ENCODE measurements at regions not wholly inside any gene's neighbourhood (a gene's known extent, or its start where the extent isn't known, plus 50 kb on each side); places are given as distances from the start of the nearest gene placed in this dataset.

- H4K91ac ChIP-seq (ENCODE audit: insufficient read length, low read depth, low read length): no peak overlapping the region
- TF ChIP-seq CTCF (conservative IDR thresholded peaks at IDR 0.05): no peak
- H3K56ac ChIP-seq (ENCODE audit: insufficient read length, low read depth, low read length): no peak overlapping the region
- no peak overlapping the region for H3K18ac ChIP-seq (ENCODE audit: insufficient read length, low read depth, low read length)
- H3K4me2 ChIP-seq (ENCODE audit: insufficient read depth, insufficient read length, low read length): no peak overlapping the region
- H3K27me3 Mint-ChIP-seq (ENCODE audit: low read depth): peaks cover 9% of the 10 kb centered on the region
- H3K27ac ChIP-seq (ENCODE audit: insufficient read length, low read depth, low read length): no peak overlapping the region
- H3K4me1 Mint-ChIP-seq: no peaks in the 10 kb centered on the region
- H3K27ac Mint-ChIP-seq: no peak overlapping the region
- no peak overlapping the region for H2BK12ac ChIP-seq (ENCODE audit: insufficient read length, low read depth, low read length)
- H3K79me2 ChIP-seq (ENCODE audit: insufficient read depth, low read length): no peaks in the 10 kb centered on the region
- no peak overlapping the region for H2AK5ac ChIP-seq (ENCODE audit: insufficient read length, low read length)
- H3K9me3 ChIP-seq (ENCODE audit: control insufficient read depth, low read depth, low read length): no peaks in the 10 kb centered on the region
- peaks cover 69 to 73% of the 10 kb centered on the region in 2 experiments for H3K9me3 Mint-ChIP-seq
- no peak overlapping the region for H3K4me3 Mint-ChIP-seq
- H2BK20ac ChIP-seq (ENCODE audit: low read depth, low read length, poor library complexity, severe bottlenecking): no peak overlapping the region
- no peak overlapping the region for H4K5ac ChIP-seq (ENCODE audit: insufficient read length, low read depth, low read length)
- H3K36me3 Mint-ChIP-seq (ENCODE audit: insufficient read depth in 1 of 3, low read depth in 3 of 3): peaks cover 2 to 14% (median 9%) of the 10 kb centered on the region in 3 experiments; a peak in 6 of 7 replicates
- H2AFZ ChIP-seq (ENCODE audit: low read length): no peak overlapping the region
- H3K14ac ChIP-seq (ENCODE audit: insufficient read depth, low read length): no peak overlapping the region
- DNase-seq: no peak
- H3K4me1 ChIP-seq (ENCODE audit: insufficient read depth, low read length): no peaks in the 10 kb centered on the region
- no peaks in the 10 kb centered on the region for H4K20me1 ChIP-seq (ENCODE audit: control insufficient read depth, insufficient read depth, insufficient read length)
- H3K27me3 ChIP-seq (ENCODE audit: insufficient read depth, low read length): no peaks in the 10 kb centered on the region
- no peak overlapping the region for H4K8ac ChIP-seq (replicated peaks; ENCODE audit: insufficient read length, low read depth, low read length)
- no peak overlapping the region for H2BK15ac ChIP-seq (ENCODE audit: low read depth, low read length)
- H2BK5ac ChIP-seq (ENCODE audit: insufficient read length, low read length): no peak overlapping the region
- H3K23me2 ChIP-seq (ENCODE audit: insufficient read length, low read depth, low read length, poor library complexity, severe bottlenecking): no peaks in the 10 kb centered on the region
- no peak overlapping the region for H3K23ac ChIP-seq (ENCODE audit: insufficient read length, low read depth, low read length)
- H3T11ph ChIP-seq (ENCODE audit: low read length): no peak overlapping the region
- H3K9ac ChIP-seq (ENCODE audit: extremely low read depth, insufficient read length, low read length): no peak overlapping the region
- no peaks in the 10 kb centered on the region for H3K79me1 ChIP-seq (ENCODE audit: insufficient read depth, low read depth, low read length, poor library complexity, severe bottlenecking)
- WGBS (ENCODE audit: extremely low coverage, insufficient read length, low lambda C conversion rate): no CpG with 5 or more reads among the region's 11 CpGs
- no peak overlapping the region for H3K4ac ChIP-seq (ENCODE audit: low read depth, low read length)
- no peak overlapping the region for H2BK120ac ChIP-seq (ENCODE audit: low read depth, low read length, poor library complexity, severe bottlenecking)
Measured at GRCh38 chrX:39550795-39551361, 546.9 kb downstream of the BCOR start.

Data from H9 (cell line).